GM23338 (cell line): ENCODE measurements at regions not wholly inside any gene's neighbourhood (a gene's known extent, or its start where the extent isn't known, plus 50 kb on each side); places are given as distances from the start of the nearest gene placed in this dataset.

ENCODE experiments used
- CREB1 ChIP-seq: fragments of 250-450 bp; sonication (Bioruptor Pico); IDR thresholded peaks from 2 replicates; pipeline ENCODE4 v1.5.0; 2020; ENCODE audit warnings: low read depth, mild to moderate bottlenecking, moderate library complexity
- CTCF ChIP-seq, 2 experiments: fragments of 200-600 bp in 1 of 2; sonication (generic) in 1 of 2; conservative IDR thresholded peaks; 2 replicates each; pipeline versions ENCODE4 v1.5.1 to v1.6.1; 2016 to 2017; ENCODE audit warnings: antibody characterized with exemption in 2 of 2, low read depth in 2 of 2, mild to moderate bottlenecking in 2 of 2, moderate library complexity in 1 of 2
- EZH2 ChIP-seq: fragments of 200-600 bp; sonication (generic); IDR thresholded peaks from one replicate; pipeline ENCODE4 v1.8.0; 2017; ENCODE audit warnings: antibody characterized with exemption, mild to moderate bottlenecking, low read depth; ENCODE audit not compliant: unreplicated experiment
- EZH2phosphoT487 ChIP-seq: fragments of 200-600 bp; sonication (generic); IDR thresholded peaks from one replicate; pipeline ENCODE4 v1.8.1; 2018; ENCODE audit warnings: antibody characterized with exemption; ENCODE audit not compliant: unreplicated experiment
- JUNB ChIP-seq: IDR thresholded peaks from one replicate; pipeline ENCODE4 v1.6.1; 2016; ENCODE audit warnings: antibody characterized with exemption; ENCODE audit not compliant: unreplicated experiment
- NANOG ChIP-seq: IDR thresholded peaks from 2 replicates; pipeline ENCODE4 v1.6.1; 2016; ENCODE audit warnings: antibody characterized with exemption, borderline replicate concordance
- POLR2AphosphoS5 ChIP-seq: IDR thresholded peaks from 2 replicates; pipeline ENCODE4 v1.6.1; 2016; ENCODE audit warnings: antibody characterized with exemption, low read depth
- REST ChIP-seq: IDR thresholded peaks from one replicate; pipeline ENCODE4 v1.6.1; 2018; ENCODE audit warnings: antibody characterized with exemption; ENCODE audit not compliant: unreplicated experiment
- STAT1 ChIP-seq: IDR thresholded peaks from one replicate; pipeline ENCODE4 v1.6.1; 2016; ENCODE audit warnings: antibody characterized with exemption; ENCODE audit not compliant: unreplicated experiment
- ZNF331 ChIP-seq: fragments of 250-450 bp; sonication (Bioruptor Pico); IDR thresholded peaks from 2 replicates; pipeline ENCODE4 v1.5.0; 2020; ENCODE audit warnings: low read depth, mild to moderate bottlenecking, moderate library complexity
- TF ChIP-seq, protein P1 (sequence below): IDR thresholded peaks from 2 replicates; pipeline ENCODE4 v1.6.1; 2016; ENCODE audit warnings: antibody characterized with exemption

- TF ChIP-seq CTCF (conservative IDR thresholded peaks at IDR 0.05; ENCODE audit: low read depth in 2 of 2) (no peak), REST (no peak), EZH2 (no peak), CREB1 (CRISPR knock-in tag) (no peak), STAT1 (no peak), POLR2AphosphoS5 (no peak), EZH2phosphoT487 (no peak), JUNB (no peak), ZNF331 (no peak), NANOG (no peak)
- TF ChIP-seq, protein P1, sequence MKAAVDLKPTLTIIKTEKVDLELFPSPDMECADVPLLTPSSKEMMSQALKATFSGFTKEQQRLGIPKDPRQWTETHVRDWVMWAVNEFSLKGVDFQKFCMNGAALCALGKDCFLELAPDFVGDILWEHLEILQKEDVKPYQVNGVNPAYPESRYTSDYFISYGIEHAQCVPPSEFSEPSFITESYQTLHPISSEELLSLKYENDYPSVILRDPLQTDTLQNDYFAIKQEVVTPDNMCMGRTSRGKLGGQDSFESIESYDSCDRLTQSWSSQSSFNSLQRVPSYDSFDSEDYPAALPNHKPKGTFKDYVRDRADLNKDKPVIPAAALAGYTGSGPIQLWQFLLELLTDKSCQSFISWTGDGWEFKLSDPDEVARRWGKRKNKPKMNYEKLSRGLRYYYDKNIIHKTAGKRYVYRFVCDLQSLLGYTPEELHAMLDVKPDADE = no peak
Observed at GRCh38 chr10:23581906-23582450, 143.1 kb downstream of the OTUD1 start.
